Breast epithelium (tissue), 3 donors: ENCODE measurements at regions not wholly inside any gene's neighbourhood (a gene's known extent, or its start where the extent isn't known, plus 50 kb on each side); places are given as distances from the start of the nearest gene placed in this dataset.

Experiments used
- CTCF ChIP-seq, 3 donors: fragments of 450-650 bp; IDR thresholded peaks; one replicate each; pipeline ENCODE4 v1.5.1; 2016 to 2017; ENCODE audit warnings: antibody characterized with exemption in 3 of 3, mild to moderate bottlenecking in 3 of 3, moderate library complexity in 3 of 3
- POLR2A ChIP-seq: fragments of 450-650 bp; IDR thresholded peaks from one replicate; pipeline ENCODE4 v1.6.1; 2016; ENCODE audit warnings: antibody characterized with exemption, mild to moderate bottlenecking, moderate library complexity

DNA sequence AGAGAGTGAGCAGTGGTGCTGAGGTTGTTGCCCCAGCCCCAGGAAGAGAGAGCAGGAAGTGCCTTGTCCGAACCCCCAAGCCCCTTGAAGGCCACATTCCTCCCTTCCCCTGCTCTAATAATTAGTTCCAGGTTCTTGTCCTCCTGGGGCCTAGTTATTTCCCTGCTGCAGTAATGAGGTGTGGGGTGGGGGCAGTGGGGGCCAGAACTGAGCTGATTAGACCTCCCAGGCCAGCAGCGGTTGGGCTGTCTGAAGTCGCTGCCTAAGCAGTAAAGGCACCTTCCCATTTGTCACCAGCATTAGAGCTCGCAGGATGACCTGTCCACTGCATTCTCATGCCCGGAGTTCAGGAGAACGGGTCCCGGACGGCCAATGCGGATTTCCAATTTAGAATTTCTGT lies 186.5 kb upstream of the CSF3R start:
- TF ChIP-seq CTCF (IDR thresholded peaks at IDR 0.05) (no peak), POLR2A (no peak)
